NCI-H774 (cell line): ENCODE measurements at regions not wholly inside any gene's neighbourhood (a gene's known extent, or its start where the extent isn't known, plus 50 kb on each side); places are given as distances from the start of the nearest gene placed in this dataset.
A peak's percentile ranks its signal among the peaks of the same experiment; 100 is the strongest.

Experiments used
- DNase-seq: peaks from one replicate; lab custom pipeline; 2025; lab: John Stamatoyannopoulos, UW

- DNase-seq = no peak
Observed at GRCh38 chr3:76698136-76698706, 341.7 kb upstream of the ROBO2 start.

GRCh38 chr3:76699846-76700245, 340.1 kb upstream of the ROBO2 start:
- no peak for DNase-seq

- no peak for DNase-seq
Observed at GRCh38 chr3:76700323-76700722, 339.6 kb upstream of the ROBO2 start.

- DNase-seq = no peak
Observed at GRCh38 chr3:76702676-76703075, 337.2 kb upstream of the ROBO2 start.

GRCh38 chr3:76715426-76715825, 324.5 kb upstream of the ROBO2 start:
- no peak for DNase-seq

- no peak for DNase-seq
Observed at GRCh38 chr3:76723366-76723765, 316.5 kb upstream of the ROBO2 start.

- no peak for DNase-seq
Observed at GRCh38 chr3:76724075-76724474, 315.8 kb upstream of the ROBO2 start.

- DNase-seq = no peak
Observed at GRCh38 chr3:76724706-76725105, 315.2 kb upstream of the ROBO2 start.

GRCh38 chr3:76726034-76726433, 313.9 kb upstream of the ROBO2 start:
- DNase-seq = no peak

- DNase-seq = no peak
Observed at GRCh38 chr3:76728426-76728825, 311.5 kb upstream of the ROBO2 start.

GRCh38 chr3:76731471-76731870, 308.4 kb upstream of the ROBO2 start:
- DNase-seq = no peak

- DNase-seq = no peak
Observed at GRCh38 chr3:76733073-76733759, 306.7 kb upstream of the ROBO2 start.

GRCh38 chr3:76735152-76735551, 304.7 kb upstream of the ROBO2 start:
- no peak for DNase-seq

GRCh38 chr3:76753599-76753998, 286.3 kb upstream of the ROBO2 start:
- DNase-seq = no peak

- no peak for DNase-seq
Observed at GRCh38 chr3:76754247-76754646, 285.7 kb upstream of the ROBO2 start.

GRCh38 chr3:76756577-76756976, 283.3 kb upstream of the ROBO2 start:
- DNase-seq = no peak

- no peak for DNase-seq
Observed at GRCh38 chr3:76760336-76760735, 279.6 kb upstream of the ROBO2 start.

- DNase-seq = peak; percentile 55
Observed at GRCh38 chr3:76765511-76765910, 274.4 kb upstream of the ROBO2 start.

- no peak for DNase-seq
Observed at GRCh38 chr3:76768912-76769311, 271.0 kb upstream of the ROBO2 start.

GRCh38 chr3:76776927-76777326, 263.0 kb upstream of the ROBO2 start:
- no peak for DNase-seq

GRCh38 chr3:76788206-76788605, 251.7 kb upstream of the ROBO2 start:
- DNase-seq = no peak

- DNase-seq = no peak
Observed at GRCh38 chr3:76789237-76789636, 250.7 kb upstream of the ROBO2 start.

- no peak for DNase-seq
Observed at GRCh38 chr3:76811418-76811817, 228.5 kb upstream of the ROBO2 start.

- DNase-seq = no peak
Observed at GRCh38 chr3:76812649-76813242, 227.2 kb upstream of the ROBO2 start.
